Astrocyte (in vitro differentiated cells and primary cell): ENCODE measurements at regions not wholly inside any gene's neighbourhood (a gene's known extent, or its start where the extent isn't known, plus 50 kb on each side); places are given as distances from the start of the nearest gene placed in this dataset.

Source experiments
- DNase-seq: peaks from one replicate; pipeline ENCODE4 v3.0.0-alpha.2; 2010; ENCODE audit warnings: low read depth
- FAIRE-seq: peaks from 2 replicates; lab custom pipeline; 2011; peaks lifted over from hg19 to GRCh38; lab: Jason Lieb, UNC
- H2AFZ ChIP-seq: 2 replicates; pipeline ENCODE4 v1.6.0; 2012; ENCODE audit warnings: low read depth, low read length, inconsistent platforms
- H3K27ac ChIP-seq: 2 replicates; pipeline ENCODE4 v1.5.1; 2011; ENCODE audit warnings: low read depth, low read length, inconsistent platforms
- H3K27me3 ChIP-seq: 2 replicates; pipeline ENCODE4 v1.6.0; 2011; ENCODE audit warnings: low read length, inconsistent platforms; ENCODE audit not compliant: insufficient read depth
- H3K36me3 ChIP-seq: 2 replicates; pipeline ENCODE4 v1.5.1; 2011; ENCODE audit warnings: low read length, inconsistent platforms; ENCODE audit not compliant: insufficient read depth
- H3K4me1 ChIP-seq: 2 replicates; pipeline ENCODE4 v1.5.1; 2011; ENCODE audit warnings: low read length, inconsistent platforms; ENCODE audit not compliant: insufficient read depth
- H3K4me2 ChIP-seq: 2 replicates; pipeline ENCODE4 v1.6.0; 2012; ENCODE audit warnings: low read length, inconsistent platforms
- H3K4me3 ChIP-seq: 2 replicates; pipeline ENCODE4 v1.5.1; 2011; ENCODE audit warnings: low read depth, mild to moderate bottlenecking, low read length, inconsistent platforms; ENCODE audit not compliant: insufficient read depth
- H3K79me2 ChIP-seq: 2 replicates; pipeline ENCODE4 v1.6.0; 2012; ENCODE audit warnings: mild to moderate bottlenecking, low read length, inconsistent platforms; ENCODE audit not compliant: insufficient read depth
- H3K9ac ChIP-seq: 2 replicates; pipeline ENCODE4 v1.6.0; 2012; ENCODE audit warnings: mild to moderate bottlenecking, low read length, inconsistent platforms
- H3K9me3 ChIP-seq: 2 replicates; pipeline ENCODE4 v1.5.1; 2012; ENCODE audit warnings: low read depth, mild to moderate bottlenecking, low read length, inconsistent platforms; ENCODE audit not compliant: insufficient read depth
- H4K20me1 ChIP-seq: 2 replicates; pipeline ENCODE4 v1.6.0; 2012; ENCODE audit warnings: low read length, inconsistent platforms; ENCODE audit not compliant: insufficient read depth
- H3K27ac Mint-ChIP-seq: one replicate; pipeline ENCODE4 v1.8.0; 2021; ENCODE audit warnings: mild to moderate bottlenecking, mixed read lengths; ENCODE audit not compliant: unreplicated experiment
- H3K27me3 Mint-ChIP-seq: one replicate; pipeline ENCODE4 v1.8.0; 2021; ENCODE audit warnings: low read depth, mixed read lengths; ENCODE audit not compliant: unreplicated experiment
- H3K36me3 Mint-ChIP-seq: one replicate; pipeline ENCODE4 v1.8.0; 2021; ENCODE audit warnings: low read depth, mixed read lengths; ENCODE audit not compliant: unreplicated experiment
- H3K4me1 Mint-ChIP-seq: one replicate; pipeline ENCODE4 v1.8.0; 2021; ENCODE audit warnings: low read depth, mixed read lengths; ENCODE audit not compliant: unreplicated experiment
- H3K4me3 Mint-ChIP-seq: one replicate; pipeline ENCODE4 v1.8.0; 2021; ENCODE audit warnings: mild to moderate bottlenecking, moderate library complexity, mixed read lengths; ENCODE audit not compliant: unreplicated experiment
- H3K9me3 Mint-ChIP-seq: one replicate; pipeline ENCODE4 v1.8.0; 2021; ENCODE audit warnings: mild to moderate bottlenecking, mixed read lengths; ENCODE audit not compliant: unreplicated experiment
- EZH2 ChIP-seq: IDR thresholded peaks from 2 replicates; pipeline ENCODE4 v1.6.1; 2012; ENCODE audit warnings: mild to moderate bottlenecking, low read length, inconsistent platforms; ENCODE audit not compliant: insufficient read depth
- TF ChIP-seq, protein P1 (sequence below): IDR thresholded peaks from 2 replicates; pipeline ENCODE4 v1.5.1; 2011; ENCODE audit warnings: low read depth, mild to moderate bottlenecking, inconsistent platforms, low read length, moderate library complexity; ENCODE audit not compliant: insufficient read depth

DNA sequence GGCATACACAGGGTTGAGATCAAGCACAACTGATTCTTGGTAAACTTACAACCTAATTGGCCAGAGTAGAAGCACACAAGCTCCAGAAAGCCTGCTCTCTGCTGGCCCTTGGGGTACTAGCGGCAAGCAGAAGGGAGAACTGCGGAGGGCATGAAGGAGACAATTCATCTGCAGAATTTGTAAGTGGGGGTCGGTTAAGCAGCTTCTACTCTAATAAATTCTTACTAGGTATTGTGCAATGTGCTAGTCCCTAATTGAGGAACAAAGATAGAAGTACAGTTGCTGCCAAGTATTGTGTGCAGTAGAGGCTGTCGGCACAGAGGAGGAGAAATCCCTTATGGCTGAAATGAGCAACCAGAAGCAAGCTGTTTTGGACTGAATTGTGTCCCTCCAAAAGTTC is 91.2 kb upstream of the VEPH1 start:
- TF ChIP-seq EZH2, result no peak
- TF ChIP-seq, protein P1, sequence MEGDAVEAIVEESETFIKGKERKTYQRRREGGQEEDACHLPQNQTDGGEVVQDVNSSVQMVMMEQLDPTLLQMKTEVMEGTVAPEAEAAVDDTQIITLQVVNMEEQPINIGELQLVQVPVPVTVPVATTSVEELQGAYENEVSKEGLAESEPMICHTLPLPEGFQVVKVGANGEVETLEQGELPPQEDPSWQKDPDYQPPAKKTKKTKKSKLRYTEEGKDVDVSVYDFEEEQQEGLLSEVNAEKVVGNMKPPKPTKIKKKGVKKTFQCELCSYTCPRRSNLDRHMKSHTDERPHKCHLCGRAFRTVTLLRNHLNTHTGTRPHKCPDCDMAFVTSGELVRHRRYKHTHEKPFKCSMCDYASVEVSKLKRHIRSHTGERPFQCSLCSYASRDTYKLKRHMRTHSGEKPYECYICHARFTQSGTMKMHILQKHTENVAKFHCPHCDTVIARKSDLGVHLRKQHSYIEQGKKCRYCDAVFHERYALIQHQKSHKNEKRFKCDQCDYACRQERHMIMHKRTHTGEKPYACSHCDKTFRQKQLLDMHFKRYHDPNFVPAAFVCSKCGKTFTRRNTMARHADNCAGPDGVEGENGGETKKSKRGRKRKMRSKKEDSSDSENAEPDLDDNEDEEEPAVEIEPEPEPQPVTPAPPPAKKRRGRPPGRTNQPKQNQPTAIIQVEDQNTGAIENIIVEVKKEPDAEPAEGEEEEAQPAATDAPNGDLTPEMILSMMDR, result no peak
- H3K27me3 Mint-ChIP-seq, result no peaks in the 10 kb centered on the region
- H2AFZ ChIP-seq, result no peak overlapping the region

GRCh38 chr3:157592769-157593168 is 89.6 kb upstream of the VEPH1 start:
- no peak overlapping the region for H3K4me3 ChIP-seq
- no peak for DNase-seq
- FAIRE-seq, result no peak
- H4K20me1 ChIP-seq, result no peaks in the 10 kb centered on the region
- H3K36me3 Mint-ChIP-seq, result no peaks in the 10 kb centered on the region
- no peak overlapping the region for H3K27ac ChIP-seq
- H3K4me1 ChIP-seq, result no peaks in the 10 kb centered on the region
- no peak overlapping the region for H3K27ac Mint-ChIP-seq
- no peak overlapping the region for H3K4me3 Mint-ChIP-seq
- no peaks in the 10 kb centered on the region for H3K9me3 Mint-ChIP-seq
- H2AFZ ChIP-seq, result no peak overlapping the region
- no peak overlapping the region for H3K4me2 ChIP-seq
- no peaks in the 10 kb centered on the region for H3K4me1 Mint-ChIP-seq
- peaks cover 7% of the 10 kb centered on the region for H3K27me3 ChIP-seq
- no peaks in the 10 kb centered on the region for H3K36me3 ChIP-seq
- H3K9ac ChIP-seq, result no peak overlapping the region
- no peak for TF ChIP-seq EZH2
- TF ChIP-seq, protein P1, result no peak
- no peaks in the 10 kb centered on the region for H3K27me3 Mint-ChIP-seq
- no peaks in the 10 kb centered on the region for H3K9me3 ChIP-seq
- H3K79me2 ChIP-seq, result no peaks in the 10 kb centered on the region

More for the DNA sequence above, 91.2 kb upstream of the VEPH1 start:
- H3K9me3 Mint-ChIP-seq, result no peaks in the 10 kb centered on the region
- no peak overlapping the region for H3K4me2 ChIP-seq
- no peaks in the 10 kb centered on the region for H3K79me2 ChIP-seq
- no peak overlapping the region for H3K4me3 ChIP-seq
- H3K9me3 ChIP-seq, result no peaks in the 10 kb centered on the region
- FAIRE-seq (no peak), DNase-seq (no peak)
- no peak overlapping the region for H3K9ac ChIP-seq
- no peak overlapping the region for H3K27ac Mint-ChIP-seq
- H3K36me3 Mint-ChIP-seq, result no peaks in the 10 kb centered on the region
- no peak overlapping the region for H3K27ac ChIP-seq
- H3K4me1 Mint-ChIP-seq, result no peaks in the 10 kb centered on the region
- no peaks in the 10 kb centered on the region for H3K36me3 ChIP-seq
- no peaks in the 10 kb centered on the region for H4K20me1 ChIP-seq
- no peak overlapping the region for H3K4me3 Mint-ChIP-seq
- peaks cover 7% of the 10 kb centered on the region for H3K27me3 ChIP-seq
- H3K4me1 ChIP-seq, result no peaks in the 10 kb centered on the region

GRCh38 chr3:157590273-157590672 is 87.1 kb upstream of the VEPH1 start:
- Histone ChIP-seq H3K9me3 (no peaks in the 10 kb centered on the region), H3K9ac (no peak overlapping the region), H3K4me3 (no peak overlapping the region), H3K4me2 (no peak overlapping the region), H3K4me1 (no peaks in the 10 kb centered on the region), H3K79me2 (no peaks in the 10 kb centered on the region), H2AFZ (no peak overlapping the region), H3K27ac (no peak overlapping the region), H3K36me3 (no peaks in the 10 kb centered on the region), H3K27me3 (peaks cover 5% of the 10 kb centered on the region), H4K20me1 (no peaks in the 10 kb centered on the region)
- H3K27me3 Mint-ChIP-seq, result no peaks in the 10 kb centered on the region
- DNase-seq (no peak), FAIRE-seq (no peak)
- H3K4me3 Mint-ChIP-seq, result no peak overlapping the region
- H3K9me3 Mint-ChIP-seq, result peaks cover 2% of the 10 kb centered on the region
- no peak overlapping the region for H3K27ac Mint-ChIP-seq
- TF ChIP-seq EZH2, result no peak
- TF ChIP-seq, protein P1, result no peak
- no peaks in the 10 kb centered on the region for H3K4me1 Mint-ChIP-seq
- H3K36me3 Mint-ChIP-seq, result peaks cover 2% of the 10 kb centered on the region
